ENCODE measurements at regions not wholly inside any gene's neighbourhood (a gene's known extent, or its start where the extent isn't known, plus 50 kb on each side); places are given as distances from the start of the nearest gene placed in this dataset.

DNA sequence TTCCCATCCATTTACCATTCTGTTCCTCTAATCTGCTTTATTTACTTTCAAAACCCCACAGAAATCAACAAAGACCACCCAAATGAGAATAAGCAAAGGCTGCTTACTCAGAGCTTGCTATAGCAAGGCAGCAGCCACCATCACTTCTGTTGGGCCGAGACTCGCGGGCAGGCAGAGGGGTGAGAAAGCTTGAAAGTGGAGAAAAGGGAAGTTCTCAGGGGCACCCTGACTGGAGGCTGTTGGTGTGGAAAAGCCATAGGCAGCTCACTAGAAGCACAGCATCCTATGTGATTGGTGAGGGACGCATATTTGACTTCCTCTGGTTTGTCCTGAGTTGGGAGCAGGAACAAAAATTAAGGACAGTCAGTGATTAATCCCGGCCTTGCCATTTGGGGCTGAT, 269.7 kb upstream of the THSD7B start:
- WGBS (ENCODE audit: insufficient coverage) = 76% methylated on average over 5 of the region's 5 CpGs

DNA sequence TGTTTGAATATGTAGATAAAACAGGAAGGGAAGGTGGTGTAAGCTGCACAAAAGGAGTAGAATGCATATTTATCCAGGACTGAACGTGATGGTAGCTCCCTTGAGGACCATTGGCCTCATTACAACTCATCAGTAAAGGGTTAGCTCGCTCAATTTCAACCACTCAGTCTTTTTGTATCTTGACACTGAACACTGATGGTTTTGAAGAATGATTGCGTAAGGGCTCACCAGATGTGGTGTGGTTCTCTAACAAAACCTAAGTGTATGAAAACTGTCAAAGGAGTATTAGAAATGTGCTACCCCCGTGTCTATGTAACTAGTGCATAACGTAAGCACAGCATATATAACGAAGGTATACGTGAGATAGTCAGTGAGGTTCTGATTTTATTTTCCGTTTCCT, 272.4 kb upstream of the THSD7B start:
- Histone ChIP-seq H3K4me2 (replicated peaks; ENCODE audit: extremely low read depth, low read length, poor library complexity, severe bottlenecking) (no peak overlapping the region), H3K27me3 (ENCODE audit: control insufficient read depth in 2 of 2, insufficient read depth in 2 of 2, low read length in 2 of 2) (no peaks in the 10 kb centered on the region), H3K4me1 (ENCODE audit: control insufficient read depth in 1 of 2, insufficient read depth in 2 of 2, low read length in 2 of 2) (no peaks in the 10 kb centered on the region), H3K9me3 (replicated peaks in 1 of 2; ENCODE audit: control insufficient read depth in 1 of 2, insufficient read depth in 1 of 2, low read length in 2 of 2) (peaks cover 0 to 3% of the 10 kb centered on the region in 2 donors), H3K36me3 (replicated peaks in 1 of 2; ENCODE audit: control insufficient read depth in 1 of 2, insufficient read depth in 2 of 2, low read length in 2 of 2) (no peaks in the 10 kb centered on the region), H2AFZ (ENCODE audit: insufficient read depth, low read depth, low read length, poor library complexity, severe bottlenecking) (no peak overlapping the region), H3K79me2 (ENCODE audit: insufficient read depth, low read length) (no peaks in the 10 kb centered on the region), H3K4me3 (replicated peaks in 1 of 3; ENCODE audit: low read depth in 2 of 3, low read length in 3 of 3) (no peak overlapping the region), H4K20me1 (ENCODE audit: insufficient read depth, low read length) (no peaks in the 10 kb centered on the region), H3K9ac (ENCODE audit: insufficient read depth, low read length, poor library complexity, severe bottlenecking) (no peak overlapping the region), H3K27ac (ENCODE audit: low read depth in 1 of 2, low read length in 2 of 2) (no peak overlapping the region)
- no CpG with 5 or more reads among the region's 8 CpGs for WGBS (ENCODE audit: insufficient coverage)
- H3K9me3 Mint-ChIP-seq = peaks cover 0 to 8% (median 3%) of the 10 kb centered on the region in 7 donors
- TF ChIP-seq, protein P1, sequence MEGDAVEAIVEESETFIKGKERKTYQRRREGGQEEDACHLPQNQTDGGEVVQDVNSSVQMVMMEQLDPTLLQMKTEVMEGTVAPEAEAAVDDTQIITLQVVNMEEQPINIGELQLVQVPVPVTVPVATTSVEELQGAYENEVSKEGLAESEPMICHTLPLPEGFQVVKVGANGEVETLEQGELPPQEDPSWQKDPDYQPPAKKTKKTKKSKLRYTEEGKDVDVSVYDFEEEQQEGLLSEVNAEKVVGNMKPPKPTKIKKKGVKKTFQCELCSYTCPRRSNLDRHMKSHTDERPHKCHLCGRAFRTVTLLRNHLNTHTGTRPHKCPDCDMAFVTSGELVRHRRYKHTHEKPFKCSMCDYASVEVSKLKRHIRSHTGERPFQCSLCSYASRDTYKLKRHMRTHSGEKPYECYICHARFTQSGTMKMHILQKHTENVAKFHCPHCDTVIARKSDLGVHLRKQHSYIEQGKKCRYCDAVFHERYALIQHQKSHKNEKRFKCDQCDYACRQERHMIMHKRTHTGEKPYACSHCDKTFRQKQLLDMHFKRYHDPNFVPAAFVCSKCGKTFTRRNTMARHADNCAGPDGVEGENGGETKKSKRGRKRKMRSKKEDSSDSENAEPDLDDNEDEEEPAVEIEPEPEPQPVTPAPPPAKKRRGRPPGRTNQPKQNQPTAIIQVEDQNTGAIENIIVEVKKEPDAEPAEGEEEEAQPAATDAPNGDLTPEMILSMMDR (IDR thresholded peaks at IDR 0.05) = no peak
- peaks cover 0 to 2% (median 2%) of the 10 kb centered on the region in 3 donors for H3K27me3 Mint-ChIP-seq (ENCODE audit: low read depth in 3 of 3)
- H3K27ac Mint-ChIP-seq = no peak overlapping the region
- no peak for DNase-seq
- H3K4me1 Mint-ChIP-seq = no peaks in the 10 kb centered on the region
- intact Hi-C loops (cut with micrococcal nuclease) = no loop called here
- no peaks in the 10 kb centered on the region for H3K36me3 Mint-ChIP-seq
- H3K4me3 Mint-ChIP-seq = no peak overlapping the region

More for the DNA sequence above, 269.7 kb upstream of the THSD7B start:
- Mint-ChIP-seq H3K27ac (no peak overlapping the region), H3K4me3 (no peak overlapping the region), H3K27me3 (ENCODE audit: low read depth in 3 of 3) (peaks cover 0 to 2% (median 2%) of the 10 kb centered on the region in 3 donors), H3K36me3 (no peaks in the 10 kb centered on the region), H3K4me1 (no peaks in the 10 kb centered on the region), H3K9me3 (peaks cover 0 to 6% (median 3%) of the 10 kb centered on the region in 7 donors)
- no peaks in the 10 kb centered on the region for H4K20me1 ChIP-seq (ENCODE audit: insufficient read depth, low read length)
- no peak overlapping the region for H3K4me2 ChIP-seq (replicated peaks; ENCODE audit: extremely low read depth, low read length, poor library complexity, severe bottlenecking)
- no peak for DNase-seq
- H3K9me3 ChIP-seq (replicated peaks in 1 of 2; ENCODE audit: control insufficient read depth in 1 of 2, insufficient read depth in 1 of 2, low read length in 2 of 2) = peaks cover 0 to 3% of the 10 kb centered on the region in 2 donors
- H2AFZ ChIP-seq (ENCODE audit: insufficient read depth, low read depth, low read length, poor library complexity, severe bottlenecking) = no peak overlapping the region
- H3K27ac ChIP-seq (ENCODE audit: low read depth in 1 of 2, low read length in 2 of 2) = no peak overlapping the region
- H3K79me2 ChIP-seq (ENCODE audit: insufficient read depth, low read length) = no peaks in the 10 kb centered on the region
- intact Hi-C loops (cut with micrococcal nuclease) = no loop called here
- H3K27me3 ChIP-seq (ENCODE audit: control insufficient read depth in 2 of 2, insufficient read depth in 2 of 2, low read length in 2 of 2) = no peaks in the 10 kb centered on the region
- no peak overlapping the region for H3K4me3 ChIP-seq (replicated peaks in 1 of 3; ENCODE audit: low read depth in 2 of 3, low read length in 3 of 3)
- TF ChIP-seq, protein P1 (IDR thresholded peaks at IDR 0.05) = no peak
- H3K9ac ChIP-seq (ENCODE audit: insufficient read depth, low read length, poor library complexity, severe bottlenecking) = no peak overlapping the region
- no peaks in the 10 kb centered on the region for H3K4me1 ChIP-seq (ENCODE audit: control insufficient read depth in 1 of 2, insufficient read depth in 2 of 2, low read length in 2 of 2)
- H3K36me3 ChIP-seq (replicated peaks in 1 of 2; ENCODE audit: control insufficient read depth in 1 of 2, insufficient read depth in 2 of 2, low read length in 2 of 2) = no peaks in the 10 kb centered on the region
